ENCODE measurements at regions not wholly inside any gene's neighbourhood (a gene's known extent, or its start where the extent isn't known, plus 50 kb on each side); places are given as distances from the start of the nearest gene placed in this dataset.
"Not testable (repeated sequence)": the region's sequence is repeated elsewhere in the genome, so short reads cannot be mapped to it uniquely, and the experiment has no call there.

GRCh38 chr3:194189243-194189791 lies 53.4 kb downstream of the HES1 start:
- no peak for TF ChIP-seq CTCF (IDR thresholded peaks at IDR 0.05; ENCODE audit: unreplicated experiment)
- no peak overlapping the region for H3K27ac Mint-ChIP-seq
- DNase-seq (ENCODE audit: low spot score, unreplicated experiment), result no peak

DNA sequence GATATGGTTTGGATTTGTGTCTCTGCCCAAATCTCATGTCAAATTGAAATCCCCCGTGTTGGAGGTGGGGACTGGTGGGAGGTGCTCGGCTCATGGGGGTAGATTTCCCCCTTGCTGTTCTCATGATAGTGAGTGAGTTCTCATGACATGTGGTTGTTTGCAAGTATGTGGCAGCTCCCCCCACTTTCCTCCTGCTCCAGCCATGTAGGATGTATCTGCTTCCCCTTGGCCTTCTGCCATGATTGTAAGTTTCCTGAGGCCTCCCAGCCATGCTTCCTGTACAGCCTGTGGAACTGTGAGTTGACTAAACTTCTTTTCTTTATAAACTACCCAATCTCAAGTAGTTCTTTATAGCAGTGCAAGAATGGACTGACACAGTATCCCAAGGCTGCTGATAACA lies 55.9 kb downstream of the HES1 start:
- H3K27ac Mint-ChIP-seq; H3K4me3 Mint-ChIP-seq (ENCODE audit: low read depth); H3K36me3 Mint-ChIP-seq (ENCODE audit: insufficient read depth); H3K27me3 Mint-ChIP-seq; H3K9me3 Mint-ChIP-seq (ENCODE audit: low read depth); DNase-seq (ENCODE audit: low spot score, unreplicated experiment): not testable (repeated sequence)
- peaks cover 22% of the 10 kb centered on the region for H3K4me1 Mint-ChIP-seq (ENCODE audit: low read depth)

More at GRCh38 chr3:194189243-194189791, 53.4 kb downstream of the HES1 start:
- Mint-ChIP-seq H3K9me3 (ENCODE audit: low read depth) (no peaks in the 10 kb centered on the region), H3K4me3 (ENCODE audit: low read depth) (no peak overlapping the region), H3K4me1 (ENCODE audit: low read depth) (peaks cover 17% of the 10 kb centered on the region), H3K36me3 (ENCODE audit: insufficient read depth) (no peaks in the 10 kb centered on the region), H3K27me3 (peaks cover 3% of the 10 kb centered on the region)

GRCh38 chr3:194194051-194194756 lies 58.3 kb downstream of the HES1 start:
- no peak for TF ChIP-seq CTCF (IDR thresholded peaks at IDR 0.05; ENCODE audit: unreplicated experiment)
- no peak overlapping the region for H3K4me3 Mint-ChIP-seq (ENCODE audit: low read depth)
- DNase-seq (ENCODE audit: low spot score, unreplicated experiment), result no peak
- no peaks in the 10 kb centered on the region for H3K9me3 Mint-ChIP-seq (ENCODE audit: low read depth)
- peaks cover 17% of the 10 kb centered on the region for H3K4me1 Mint-ChIP-seq (ENCODE audit: low read depth)
- peak overlapping the region; percentile 2 for H3K27ac Mint-ChIP-seq
- peaks cover 12% of the 10 kb centered on the region for H3K27me3 Mint-ChIP-seq
- no peaks in the 10 kb centered on the region for H3K36me3 Mint-ChIP-seq (ENCODE audit: insufficient read depth)

DNA sequence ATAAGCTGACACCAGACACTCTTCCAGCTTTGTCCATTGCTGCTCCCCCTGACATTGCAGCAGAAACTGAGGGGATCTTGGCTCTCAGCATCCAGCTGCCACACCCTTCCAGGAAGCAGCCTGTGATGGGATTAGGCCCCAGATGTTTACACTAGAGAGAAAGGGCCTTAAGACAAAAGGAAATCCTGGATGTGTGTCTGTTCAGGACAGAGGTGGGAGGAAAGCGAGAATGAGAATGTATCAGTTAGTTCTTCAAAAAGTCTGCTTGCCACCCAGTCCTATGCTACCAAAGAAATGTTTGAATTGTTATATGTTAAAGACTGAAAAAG lies 58.8 kb downstream of the HES1 start:
- H3K4me1 Mint-ChIP-seq (ENCODE audit: low read depth), result peaks cover 17% of the 10 kb centered on the region
- no peak for DNase-seq (ENCODE audit: low spot score, unreplicated experiment)
- H3K9me3 Mint-ChIP-seq (ENCODE audit: low read depth), result no peaks in the 10 kb centered on the region
- peaks cover 12% of the 10 kb centered on the region for H3K27me3 Mint-ChIP-seq
- H3K4me3 Mint-ChIP-seq (ENCODE audit: low read depth), result no peak overlapping the region
- peak overlapping the region; percentile 2 for H3K27ac Mint-ChIP-seq
- no peak for TF ChIP-seq CTCF (IDR thresholded peaks at IDR 0.05; ENCODE audit: unreplicated experiment)
- no peaks in the 10 kb centered on the region for H3K36me3 Mint-ChIP-seq (ENCODE audit: insufficient read depth)

DNA sequence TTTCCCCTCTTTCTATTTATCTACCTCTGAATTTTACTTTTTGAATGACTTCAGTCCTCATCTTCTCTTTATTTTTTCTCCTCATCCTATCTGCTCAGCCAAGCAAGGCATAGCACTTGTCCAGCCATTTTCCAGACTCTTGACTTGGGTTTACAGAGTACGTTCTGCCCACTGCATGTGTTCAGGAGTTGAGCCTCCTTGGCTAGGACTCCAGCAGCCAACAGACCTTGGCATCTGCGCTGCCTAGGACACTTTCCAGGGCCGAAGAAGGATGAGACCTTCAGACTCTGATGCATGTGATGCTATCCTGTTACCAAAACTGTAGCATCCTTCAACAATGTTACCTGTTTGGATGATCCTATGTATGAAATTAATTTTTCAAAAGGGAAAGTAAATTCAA lies 59.7 kb downstream of the HES1 start:
- no peak for TF ChIP-seq CTCF (IDR thresholded peaks at IDR 0.05; ENCODE audit: unreplicated experiment)
- Mint-ChIP-seq H3K27me3 (peaks cover 12% of the 10 kb centered on the region), H3K36me3 (ENCODE audit: insufficient read depth) (no peaks in the 10 kb centered on the region), H3K4me3 (ENCODE audit: low read depth) (no peak overlapping the region), H3K27ac (no peak overlapping the region), H3K4me1 (ENCODE audit: low read depth) (peaks cover 24% of the 10 kb centered on the region), H3K9me3 (ENCODE audit: low read depth) (no peaks in the 10 kb centered on the region)
- no peak for DNase-seq (ENCODE audit: low spot score, unreplicated experiment)

DNA sequence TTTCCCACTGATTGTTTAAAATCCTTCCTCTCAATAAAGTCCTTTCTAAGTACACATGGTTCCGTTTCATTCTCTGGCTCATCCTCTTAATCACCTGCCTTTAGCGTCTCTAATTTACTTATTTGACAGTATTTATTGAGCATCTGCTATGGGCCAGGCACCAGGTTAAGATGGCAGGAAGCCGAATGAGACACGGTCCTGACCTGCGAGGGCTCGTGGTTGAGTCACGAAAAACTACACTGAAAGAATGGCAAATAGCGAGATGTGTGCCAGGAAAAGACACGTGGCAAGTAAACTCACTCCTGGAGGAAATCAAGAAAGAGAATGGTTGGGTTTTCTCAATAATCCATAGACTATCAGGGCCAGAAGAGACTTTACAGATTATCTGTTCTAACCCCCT lies 60.9 kb downstream of the HES1 start:
- no peak for TF ChIP-seq CTCF (IDR thresholded peaks at IDR 0.05; ENCODE audit: unreplicated experiment)
- Mint-ChIP-seq H3K4me1 (ENCODE audit: low read depth) (peaks cover 32% of the 10 kb centered on the region), H3K27me3 (peaks cover 12% of the 10 kb centered on the region), H3K4me3 (ENCODE audit: low read depth) (no peak overlapping the region), H3K36me3 (ENCODE audit: insufficient read depth) (no peaks in the 10 kb centered on the region), H3K9me3 (ENCODE audit: low read depth) (no peaks in the 10 kb centered on the region), H3K27ac (no peak overlapping the region)
- no peak for DNase-seq (ENCODE audit: low spot score, unreplicated experiment)

Data from progenitor cell of endocrine pancreas (in vitro differentiated cells).